HG02642 (cell line): ENCODE measurements at regions not wholly inside any gene's neighbourhood (a gene's known extent, or its start where the extent isn't known, plus 50 kb on each side); places are given as distances from the start of the nearest gene placed in this dataset.

ENCODE experiments used
- ATAC-seq: cut with Tn5 transposase; IDR thresholded peaks from one replicate; pipeline ENCODE4 v1.9.1; 2021; ENCODE audit warnings: mild to moderate bottlenecking; ENCODE audit not compliant: unreplicated experiment, poor library complexity

DNA sequence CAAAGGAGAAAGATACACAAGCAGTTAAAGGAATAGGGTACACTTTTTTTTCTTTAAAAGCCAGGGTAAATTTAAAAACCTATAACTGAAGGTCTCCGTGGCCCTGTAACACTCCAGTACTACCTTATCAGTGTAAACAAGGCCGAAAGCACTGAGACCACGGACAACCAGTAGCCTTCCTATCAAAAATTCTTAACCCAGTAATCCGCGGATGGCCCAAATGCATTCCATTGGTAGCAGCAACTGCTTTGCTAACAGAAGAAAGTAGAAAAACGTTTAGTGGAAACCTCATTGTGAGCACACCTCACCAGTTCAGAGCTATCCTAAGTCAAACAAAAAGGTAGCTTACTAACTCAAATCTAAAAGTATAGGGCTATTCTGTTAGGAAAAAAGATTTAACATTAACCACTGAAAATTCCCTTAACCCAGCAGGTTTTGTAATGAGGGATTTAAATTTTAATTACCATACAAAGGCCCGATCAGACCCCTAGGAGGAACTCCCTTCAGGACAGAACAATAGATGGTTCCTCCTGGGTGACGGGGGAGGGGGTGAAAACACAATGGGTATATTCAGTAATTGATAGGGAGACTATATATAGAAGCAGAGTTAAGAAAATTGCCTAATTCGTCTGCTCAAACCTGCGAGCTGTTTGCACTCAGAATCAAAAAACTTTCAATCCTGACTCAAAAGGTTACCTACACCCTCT is 50.8 kb upstream of the CWC22 start:
- ATAC-seq = no peak
